Pancreas (tissue), 10 donors: ENCODE measurements at regions not wholly inside any gene's neighbourhood (a gene's known extent, or its start where the extent isn't known, plus 50 kb on each side); places are given as distances from the start of the nearest gene placed in this dataset.

Experiments
- ATAC-seq, 4 donors: fragments of 200-7000 bp; cut with Tn5 transposase; one replicate each; pipeline versions ENCODE4 v1.8.0 to v1.9.1; 2020; ENCODE audit warnings: mild to moderate bottlenecking in 4 of 4, moderate library complexity in 4 of 4
- DNase-seq, 6 donors: peaks; one replicate each; pipeline ENCODE4 v3.0.0-alpha.2; 2020
- FAIRE-seq: peaks from 2 replicates; lab custom pipeline; 2012; peaks lifted over from hg19 to GRCh38; lab: Jason Lieb, UNC
- H3K27ac ChIP-seq, 4 donors: fragments of 200-600 bp; sonication (generic); 1 replicate in 3 of 4; 2 replicates in 1 of 4; pipeline versions ENCODE4 v1.5.0 to v1.8.0; 2020
- H3K27me3 ChIP-seq, 4 donors: fragments of 200-600 bp; one replicate each; pipeline ENCODE4 v1.8.0; 2021
- H3K36me3 ChIP-seq, 3 donors: fragments of 200-600 bp; sonication (generic) in 1 of 3; one replicate each; pipeline versions ENCODE4 v1.5.0 to v1.8.0; 2020 to 2021
- H3K4me1 ChIP-seq, 3 donors: fragments of 200-600 bp; one replicate each; pipeline ENCODE4 v1.8.0; 2021
- H3K4me3 ChIP-seq, 4 donors: fragments of 200-600 bp; sonication (generic) in 2 of 4; one replicate each; pipeline versions ENCODE4 v1.5.0 to v1.8.0; 2020 to 2021
- H3K9me3 ChIP-seq, 4 donors: fragments of 200-600 bp; one replicate each; pipeline ENCODE4 v1.8.0; 2021
- WGBS, 2 donors: extraction: QIAGEN DNeasy Blood & Tissue Kit; methylation state at CpG; one replicate each; pipeline ENCODE4 v1.1.7; 2013; 5-methylcytosine and 5-hydroxymethylcytosine counted together
- intact Hi-C, 3 donors: fragments of 100-400 bp; cut with DNase I; formaldehyde crosslinking; loops; one replicate each; pipeline versions ENCODE4 v1.11.1 to v1.14.2; 2022
- TF ChIP-seq, protein P1 (sequence below), 4 donors: fragments of 200-600 bp; sonication (generic) in 3 of 4; IDR thresholded peaks; one replicate each; pipeline versions ENCODE4 v1.5.0 to v1.8.0; 2021; ENCODE audit warnings: antibody characterized with exemption in 4 of 4
- donor health status: healthy with polysubstance abuse.
- donor health status: DM: no; HTN: no; CAD: no; lungs with moderate emphysema.
- donor health status: DM: no; HTN: no; CAD: no.
- donor health status: control.
- donor health status: control.
- donor health status: Bipolar disorder and iron deficiency.
- donor health status: DM: yes; HTN: yes; CAD: no.
- donor health status: DM: no; HTN: no; CAD: no.
- donor health status: DM: no; HTN: no; CAD: no.
- donor health status: DM: yes; HTN: yes; CAD: no.

DNA sequence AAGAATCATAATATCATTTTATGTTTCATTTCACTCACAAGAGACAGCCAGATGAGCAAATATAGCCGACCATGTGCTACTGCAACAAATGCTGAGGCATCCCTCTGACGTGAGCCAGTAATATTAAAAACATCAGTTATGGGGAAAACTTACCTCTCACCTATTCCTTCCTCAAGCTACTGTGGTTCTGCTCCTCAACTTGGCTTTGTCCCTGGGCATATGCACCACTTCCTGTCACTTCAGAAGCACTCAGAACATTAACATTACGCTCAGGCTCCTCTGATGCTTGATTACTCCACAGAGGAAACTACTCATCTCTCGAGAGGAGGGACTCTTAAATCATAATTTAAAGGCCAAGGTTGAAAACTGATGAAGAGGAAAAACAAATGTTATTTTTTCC is 457.0 kb upstream of the ALCAM start:
- intact Hi-C loops, result no loop called here
- DNase-seq (no peak), ATAC-seq (peak in 2 of 4 donors; percentile 34 to 64), FAIRE-seq (no peak)
- Histone ChIP-seq H3K27ac (no peak overlapping the region), H3K27me3 (no peaks in the 10 kb centered on the region), H3K4me1 (no peaks in the 10 kb centered on the region), H3K9me3 (no peaks in the 10 kb centered on the region), H3K36me3 (no peaks in the 10 kb centered on the region), H3K4me3 (no peak overlapping the region)
- WGBS, 2 donors, result 64 to 72% methylated on average over 4 of the region's 4 CpGs
- TF ChIP-seq, protein P1, sequence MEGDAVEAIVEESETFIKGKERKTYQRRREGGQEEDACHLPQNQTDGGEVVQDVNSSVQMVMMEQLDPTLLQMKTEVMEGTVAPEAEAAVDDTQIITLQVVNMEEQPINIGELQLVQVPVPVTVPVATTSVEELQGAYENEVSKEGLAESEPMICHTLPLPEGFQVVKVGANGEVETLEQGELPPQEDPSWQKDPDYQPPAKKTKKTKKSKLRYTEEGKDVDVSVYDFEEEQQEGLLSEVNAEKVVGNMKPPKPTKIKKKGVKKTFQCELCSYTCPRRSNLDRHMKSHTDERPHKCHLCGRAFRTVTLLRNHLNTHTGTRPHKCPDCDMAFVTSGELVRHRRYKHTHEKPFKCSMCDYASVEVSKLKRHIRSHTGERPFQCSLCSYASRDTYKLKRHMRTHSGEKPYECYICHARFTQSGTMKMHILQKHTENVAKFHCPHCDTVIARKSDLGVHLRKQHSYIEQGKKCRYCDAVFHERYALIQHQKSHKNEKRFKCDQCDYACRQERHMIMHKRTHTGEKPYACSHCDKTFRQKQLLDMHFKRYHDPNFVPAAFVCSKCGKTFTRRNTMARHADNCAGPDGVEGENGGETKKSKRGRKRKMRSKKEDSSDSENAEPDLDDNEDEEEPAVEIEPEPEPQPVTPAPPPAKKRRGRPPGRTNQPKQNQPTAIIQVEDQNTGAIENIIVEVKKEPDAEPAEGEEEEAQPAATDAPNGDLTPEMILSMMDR (IDR thresholded peaks at IDR 0.05), result no peak

DNA sequence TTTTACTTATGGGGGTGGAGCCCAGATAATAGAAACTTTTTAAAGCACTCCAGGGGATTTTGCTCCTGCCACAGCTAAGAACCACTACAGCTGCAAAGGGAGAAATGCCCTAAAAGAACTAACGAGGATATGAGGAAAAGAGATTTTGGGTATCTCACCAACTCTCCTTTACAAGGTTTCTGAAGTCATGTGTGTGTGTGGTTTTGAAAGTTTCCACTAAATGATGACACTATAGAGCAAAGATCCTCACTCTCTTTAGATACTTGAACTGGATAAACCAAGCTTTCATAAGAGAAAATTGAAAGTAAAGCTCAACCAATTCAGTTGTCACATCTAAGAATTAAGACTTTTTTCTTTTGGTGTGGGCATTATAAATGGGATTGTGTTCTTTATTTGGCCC is 455.3 kb upstream of the ALCAM start:
- DNase-seq (no peak), FAIRE-seq (no peak), ATAC-seq (no peak)
- Histone ChIP-seq H3K27me3 (no peaks in the 10 kb centered on the region), H3K4me3 (no peak overlapping the region), H3K9me3 (no peaks in the 10 kb centered on the region), H3K4me1 (no peaks in the 10 kb centered on the region), H3K27ac (no peak overlapping the region), H3K36me3 (no peaks in the 10 kb centered on the region)
- WGBS, 2 donors, result 42 to 54% methylated on average over 1 of the region's 1 CpG
- TF ChIP-seq, protein P1 (IDR thresholded peaks at IDR 0.05), result no peak
- intact Hi-C loops, result no loop called here

DNA sequence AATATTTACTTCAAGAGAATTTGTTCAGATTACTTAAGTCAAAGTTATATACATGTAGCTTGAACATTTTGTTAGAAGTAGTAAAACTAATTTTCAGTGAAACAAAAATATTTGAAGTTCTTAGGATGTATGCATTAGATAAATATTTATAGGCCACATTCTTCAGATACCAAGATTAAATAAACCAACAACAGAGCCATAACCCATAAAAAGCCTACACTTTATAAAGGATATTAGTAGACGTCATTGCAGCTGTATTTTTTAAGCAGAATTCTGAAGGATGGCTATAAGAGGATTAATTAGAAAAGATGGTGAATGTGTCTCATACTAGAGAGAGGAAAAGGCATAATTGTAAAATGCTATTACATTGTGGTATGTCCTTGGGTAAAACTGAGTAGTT is 449.7 kb upstream of the ALCAM start:
- Histone ChIP-seq H3K4me3 (no peak overlapping the region), H3K27me3 (no peaks in the 10 kb centered on the region), H3K27ac (no peak overlapping the region), H3K4me1 (no peaks in the 10 kb centered on the region), H3K9me3 (no peaks in the 10 kb centered on the region), H3K36me3 (no peaks in the 10 kb centered on the region)
- intact Hi-C loops, result no loop called here
- 28 to 37% methylated on average over 1 of the region's 1 CpG for WGBS, 2 donors
- DNase-seq, result no peak
- no peak for ATAC-seq
- no peak for FAIRE-seq
- TF ChIP-seq, protein P1 (IDR thresholded peaks at IDR 0.05), result no peak

DNA sequence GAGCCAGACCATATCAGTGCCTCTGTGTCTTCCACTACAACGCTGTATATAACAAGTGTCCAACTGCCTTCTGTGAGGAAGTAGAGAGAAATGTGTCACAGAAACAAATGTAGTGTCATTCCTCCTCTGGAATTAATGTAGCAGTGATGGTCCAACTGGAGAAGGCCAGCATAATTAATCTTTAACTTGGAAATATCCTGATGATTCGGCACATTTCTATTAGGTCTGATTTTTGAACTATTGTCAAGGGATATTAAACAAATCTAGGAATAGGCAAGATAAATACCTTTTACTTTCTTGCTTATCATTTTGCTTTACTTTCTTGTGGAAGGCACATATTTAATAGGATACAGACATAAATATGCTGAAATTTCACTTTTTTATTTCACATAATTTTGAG is 446.2 kb upstream of the ALCAM start:
- intact Hi-C loops, result no loop called here
- DNase-seq, result no peak
- TF ChIP-seq, protein P1 (IDR thresholded peaks at IDR 0.05), result no peak
- WGBS, 2 donors, result 59 to 81% methylated on average over 2 of the region's 2 CpGs
- Histone ChIP-seq H3K4me3 (no peak overlapping the region), H3K27me3 (no peaks in the 10 kb centered on the region), H3K9me3 (no peaks in the 10 kb centered on the region), H3K27ac (no peak overlapping the region), H3K4me1 (no peaks in the 10 kb centered on the region), H3K36me3 (no peaks in the 10 kb centered on the region)
- ATAC-seq, result no peak
- no peak for FAIRE-seq

DNA sequence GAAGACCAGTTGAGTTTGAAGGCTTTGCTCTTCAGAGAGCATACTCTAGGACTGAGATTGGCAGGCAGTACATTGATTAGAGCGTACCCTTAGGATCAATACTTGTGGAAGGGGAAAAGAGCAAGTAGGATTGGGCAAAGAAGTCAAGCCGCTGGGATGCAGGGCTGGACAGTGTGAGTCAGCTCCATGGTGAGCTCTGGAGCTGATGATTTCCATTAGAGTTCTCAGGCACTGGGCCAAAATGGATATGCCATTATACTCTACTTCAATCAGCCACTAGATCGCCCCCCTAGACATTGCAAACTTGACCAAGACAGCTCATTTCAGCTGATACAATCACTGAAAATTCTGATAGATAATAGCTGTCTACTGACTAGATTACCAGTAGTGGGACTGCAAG is 432.7 kb upstream of the ALCAM start:
- Histone ChIP-seq H3K27me3 (no peaks in the 10 kb centered on the region), H3K4me3 (no peak overlapping the region), H3K4me1 (no peaks in the 10 kb centered on the region), H3K27ac (no peak overlapping the region), H3K9me3 (no peaks in the 10 kb centered on the region), H3K36me3 (no peaks in the 10 kb centered on the region)
- FAIRE-seq (no peak), ATAC-seq (no peak), DNase-seq (no peak)
- intact Hi-C loops, result no loop called here
- 82 to 87% methylated on average over 3 of the region's 3 CpGs for WGBS, 2 donors
- TF ChIP-seq, protein P1 (IDR thresholded peaks at IDR 0.05), result no peak
